DMS 273 treated with DMSO at 0.1 percent for 48 hours (cell line): ENCODE measurements at regions not wholly inside any gene's neighbourhood (a gene's known extent, or its start where the extent isn't known, plus 50 kb on each side); places are given as distances from the start of the nearest gene placed in this dataset.
A peak's percentile ranks its signal among the peaks of the same experiment; 100 is the strongest.

Experiments used
- DNase-seq: peaks from one replicate; lab custom pipeline; 2025; lab: John Stamatoyannopoulos, UW

DNA sequence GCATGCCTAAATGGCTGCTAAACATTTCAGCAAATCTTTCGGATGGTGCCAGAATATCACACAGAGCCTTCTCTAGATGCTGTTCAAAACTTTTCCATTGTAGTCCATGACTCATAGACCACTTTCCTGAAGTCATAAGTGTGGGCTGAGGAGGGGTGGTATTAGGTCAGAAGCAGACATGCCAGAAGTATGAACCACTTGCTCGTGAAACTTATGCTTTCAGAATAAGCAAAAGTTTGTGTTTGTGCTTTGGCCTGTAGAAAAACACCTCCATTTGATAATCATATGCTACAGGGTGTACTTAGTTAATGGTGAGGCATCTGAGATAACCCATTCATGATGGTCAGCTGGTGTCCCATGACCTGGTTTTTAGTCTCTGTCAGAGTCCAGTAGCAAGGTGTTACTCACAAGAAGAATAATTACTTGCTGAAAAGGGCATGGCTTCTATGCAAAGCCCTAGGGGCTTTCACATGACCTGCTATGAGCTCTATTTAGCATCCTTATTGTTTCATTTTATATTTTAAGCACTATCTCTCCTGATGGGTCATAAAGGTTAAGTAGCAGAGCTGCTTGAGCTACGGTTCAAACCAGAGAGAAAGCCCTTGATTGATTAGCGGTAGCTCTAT, 183.1 kb upstream of the IVNS1ABP start:
- no peak for DNase-seq

- no peak for DNase-seq
These were observed 181.2 kb upstream of the IVNS1ABP start for GRCh38 chr1:185498207-185498606.

GRCh38 chr1:185497177-185497576, 180.1 kb upstream of the IVNS1ABP start:
- DNase-seq = no peak

GRCh38 chr1:185495898-185496297, 178.9 kb upstream of the IVNS1ABP start:
- DNase-seq = no peak

GRCh38 chr1:185495007-185495406, 178.0 kb upstream of the IVNS1ABP start:
- DNase-seq = no peak

GRCh38 chr1:185492089-185492825, 175.2 kb upstream of the IVNS1ABP start:
- DNase-seq = no peak

DNA sequence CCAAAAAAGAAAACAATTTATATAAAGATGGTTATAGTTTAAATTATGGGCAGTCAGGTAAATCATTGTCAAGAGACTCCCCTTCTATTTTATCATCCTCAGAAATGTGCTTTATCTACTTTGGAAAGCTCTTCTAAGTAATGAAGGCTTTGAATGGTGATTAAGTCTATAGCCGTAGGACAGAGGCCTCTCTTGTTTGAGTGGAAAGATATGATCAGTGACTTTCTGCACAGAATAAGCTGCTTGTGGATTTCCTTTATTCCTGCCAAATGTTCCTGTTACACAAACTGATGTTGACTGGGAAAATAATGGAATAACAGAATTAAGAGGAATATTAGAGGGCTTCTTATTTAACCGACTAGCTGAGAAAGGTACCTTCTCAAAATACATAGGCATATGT, 174.6 kb upstream of the IVNS1ABP start:
- DNase-seq = no peak

GRCh38 chr1:185490924-185491323, 173.9 kb upstream of the IVNS1ABP start:
- no peak for DNase-seq

GRCh38 chr1:185489406-185489805, 172.4 kb upstream of the IVNS1ABP start:
- no peak for DNase-seq

- no peak for DNase-seq
These were observed 171.8 kb upstream of the IVNS1ABP start for GRCh38 chr1:185488808-185489207.

- no peak for DNase-seq
These were observed 170.9 kb upstream of the IVNS1ABP start for GRCh38 chr1:185487936-185488335.

DNA sequence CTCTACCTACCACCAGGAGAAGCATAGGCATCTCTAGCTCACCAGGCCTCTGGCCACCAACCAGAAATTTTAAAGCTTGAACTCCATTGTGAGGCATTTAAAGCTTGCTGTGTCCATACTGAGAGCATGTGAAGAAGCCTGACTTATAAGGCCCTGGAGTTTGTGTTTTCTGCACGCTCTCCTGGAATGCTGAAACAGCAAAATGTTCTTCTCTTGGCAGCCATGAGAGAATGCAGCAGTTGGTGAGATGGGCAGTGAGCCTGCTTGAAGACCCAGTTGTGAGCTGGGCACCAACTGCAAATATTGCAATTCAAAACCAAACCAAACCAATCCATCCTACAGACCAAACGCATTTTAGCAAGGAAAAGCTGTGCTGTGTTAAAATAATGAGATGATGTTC, 170.0 kb upstream of the IVNS1ABP start:
- DNase-seq = no peak

GRCh38 chr1:185486346-185486745, 169.3 kb upstream of the IVNS1ABP start:
- DNase-seq = no peak

DNA sequence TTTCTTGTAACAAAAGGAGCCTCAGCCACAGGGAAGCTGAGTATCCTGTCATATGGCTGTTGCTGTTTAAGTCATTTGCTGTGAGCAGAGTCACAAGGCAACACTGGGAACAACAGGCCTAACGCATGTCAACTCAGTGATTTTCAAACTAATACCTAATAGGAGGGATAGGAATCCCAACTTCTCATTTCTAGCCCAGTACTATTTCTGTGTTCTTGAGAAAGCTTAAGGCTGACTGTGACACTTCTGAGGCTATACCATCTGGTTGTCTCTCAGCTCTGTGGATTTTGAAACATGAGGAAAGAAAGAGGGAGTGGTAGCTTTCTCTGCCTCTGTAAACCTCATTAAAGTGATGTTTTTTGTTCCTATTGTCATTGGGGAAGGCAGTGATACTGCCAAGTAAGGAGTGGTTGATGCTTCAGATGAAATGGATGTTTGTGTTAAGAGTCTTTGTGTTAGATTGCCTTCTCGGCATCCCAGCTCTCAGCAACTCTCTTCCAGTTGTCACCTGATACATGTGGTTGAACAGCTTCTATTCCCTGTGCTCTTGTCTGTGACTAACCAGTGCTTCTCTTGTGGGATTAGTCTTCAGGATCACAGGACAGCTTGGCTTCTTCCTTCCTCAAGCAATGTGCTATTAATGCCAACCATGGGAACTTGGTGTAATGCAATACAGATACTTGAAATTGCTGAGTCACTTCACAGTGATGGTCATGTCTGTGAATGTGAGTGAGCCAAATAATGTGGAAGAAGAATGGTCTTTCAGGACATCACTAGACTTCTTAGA, 166.8 kb upstream of the IVNS1ABP start:
- peak; percentile 20 for DNase-seq

- DNase-seq = no peak
These were observed 166.2 kb upstream of the IVNS1ABP start for GRCh38 chr1:185483217-185483616.

DNA sequence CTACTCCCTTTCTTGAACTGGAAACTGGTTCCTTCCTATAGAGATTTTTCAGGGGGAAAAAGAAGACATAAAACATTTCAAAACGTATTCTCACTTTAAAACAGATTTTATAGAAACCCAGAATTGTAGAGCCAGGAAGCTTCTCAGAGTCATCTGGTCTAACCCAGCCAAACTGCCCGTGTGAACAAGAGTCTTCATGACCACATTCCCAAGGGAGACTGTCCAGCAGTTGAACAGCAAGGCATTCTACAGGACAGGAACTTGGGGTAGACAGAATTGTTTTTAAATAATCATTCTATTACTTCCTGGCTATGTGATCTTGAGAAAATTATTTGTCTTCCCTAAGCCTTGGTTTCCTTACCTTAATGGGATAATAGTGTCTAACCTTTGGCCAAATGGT, 163.5 kb upstream of the IVNS1ABP start:
- no peak for DNase-seq

GRCh38 chr1:185479796-185480195, 162.8 kb upstream of the IVNS1ABP start:
- no peak for DNase-seq

- DNase-seq = no peak
These were observed 161.8 kb upstream of the IVNS1ABP start for GRCh38 chr1:185478877-185479276.

DNA sequence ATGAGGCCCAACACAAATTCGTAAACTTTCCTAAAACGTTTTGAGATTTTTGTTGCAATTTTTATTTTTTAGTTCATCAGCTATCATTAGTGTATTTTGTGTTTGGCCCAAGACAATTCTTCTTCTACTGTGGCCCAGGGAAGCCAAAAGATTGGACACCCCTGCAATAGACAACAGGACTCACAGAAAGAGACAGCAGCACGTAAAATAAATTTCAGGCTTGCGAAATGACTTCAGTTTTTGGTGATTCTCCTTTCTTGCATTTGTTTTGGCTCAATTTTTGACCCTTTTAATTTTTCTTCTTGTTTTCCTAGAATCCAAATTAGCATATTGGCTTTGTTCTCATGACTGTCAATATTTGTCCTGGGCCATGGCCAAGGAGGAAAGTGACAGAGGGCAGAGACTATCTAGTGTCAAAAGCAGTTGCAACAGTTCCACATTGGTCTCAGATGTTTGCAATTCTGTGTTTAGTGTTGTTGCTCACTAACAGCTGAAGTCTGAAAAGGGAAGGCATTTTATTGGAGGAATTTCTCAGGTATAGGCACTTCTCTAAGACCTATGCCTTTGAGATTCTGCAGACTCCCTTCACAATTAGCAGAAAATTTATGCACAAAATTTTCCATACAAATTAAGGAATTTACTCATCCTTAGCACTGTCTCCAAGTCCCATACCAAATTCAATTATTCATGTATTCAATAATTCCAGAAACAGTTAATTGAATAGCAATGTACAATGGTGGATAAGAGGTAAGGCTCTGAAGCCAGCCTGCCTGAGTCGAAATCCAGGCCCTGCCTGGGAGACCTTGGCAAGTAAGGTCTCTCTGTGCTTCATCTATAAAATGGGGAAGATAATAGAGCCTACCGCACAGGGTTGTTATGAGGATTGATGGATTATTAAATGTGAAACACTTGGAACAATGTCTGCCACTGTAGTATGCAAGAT, 160.9 kb upstream of the IVNS1ABP start:
- DNase-seq = no peak

- no peak for DNase-seq
These were observed 157.6 kb upstream of the IVNS1ABP start for GRCh38 chr1:185474440-185475149.

DNA sequence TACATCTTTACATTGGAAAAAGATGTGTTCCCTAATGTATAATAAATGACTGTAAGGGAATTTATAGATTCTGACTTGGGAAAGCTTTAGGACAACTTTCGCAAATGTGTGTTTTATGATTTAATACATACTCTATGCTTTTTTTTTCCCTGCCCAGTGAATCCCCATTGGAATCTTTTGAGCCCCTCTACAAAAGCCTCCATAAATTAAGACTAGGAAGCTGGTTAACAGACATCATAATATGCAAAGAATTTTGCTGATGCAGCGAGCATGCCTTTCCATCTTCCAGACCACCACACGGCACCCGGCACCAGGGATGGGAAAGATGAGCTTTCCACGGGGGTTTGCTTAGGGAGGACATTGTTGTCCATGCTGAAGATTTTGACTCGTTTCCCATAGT, 156.1 kb upstream of the IVNS1ABP start:
- DNase-seq = no peak
